ENCODE measurements at regions not wholly inside any gene's neighbourhood (a gene's known extent, or its start where the extent isn't known, plus 50 kb on each side); places are given as distances from the start of the nearest gene placed in this dataset.

- no peak for DNase-seq (ENCODE audit: low read depth)
Observed at GRCh38 chr14:98114122-98114895, 1157.7 kb downstream of the BCL11B start.

- DNase-seq (ENCODE audit: low read depth), result no peak
Observed at GRCh38 chr14:98114946-98115345, 1157.1 kb downstream of the BCL11B start.

GRCh38 chr14:98118749-98119148 is 1153.2 kb downstream of the BCL11B start:
- no peak for DNase-seq (ENCODE audit: low read depth)

GRCh38 chr14:98119739-98120138 is 1152.3 kb downstream of the BCL11B start:
- no peak for DNase-seq (ENCODE audit: low read depth)

- DNase-seq (ENCODE audit: low read depth), result no peak
Observed at GRCh38 chr14:98120831-98121464, 1151.0 kb downstream of the BCL11B start.

GRCh38 chr14:98122527-98122926 is 1149.5 kb downstream of the BCL11B start:
- no peak for DNase-seq (ENCODE audit: low read depth)

GRCh38 chr14:98130691-98131090 is 1141.3 kb downstream of the BCL11B start:
- no peak for DNase-seq (ENCODE audit: low read depth)

- DNase-seq (ENCODE audit: low read depth), result no peak
Observed at GRCh38 chr14:98131406-98131805, 1140.6 kb downstream of the BCL11B start.

- no peak for DNase-seq (ENCODE audit: low read depth)
Observed at GRCh38 chr14:98133806-98134205, 1138.2 kb downstream of the BCL11B start.

GRCh38 chr14:98136012-98136789 is 1135.8 kb downstream of the BCL11B start:
- DNase-seq (ENCODE audit: low read depth), result no peak

GRCh38 chr14:98137131-98138025 is 1134.6 kb downstream of the BCL11B start:
- no peak for DNase-seq (ENCODE audit: low read depth)

- no peak for DNase-seq (ENCODE audit: low read depth)
Observed at GRCh38 chr14:98138666-98139065, 1133.3 kb downstream of the BCL11B start.

- DNase-seq (ENCODE audit: low read depth), result no peak
Observed at GRCh38 chr14:98140862-98141530, 1131.0 kb downstream of the BCL11B start.

- DNase-seq (ENCODE audit: low read depth), result no peak
Observed at GRCh38 chr14:98143566-98143965, 1128.4 kb downstream of the BCL11B start.

GRCh38 chr14:98144964-98145363 is 1127.0 kb downstream of the BCL11B start:
- DNase-seq (ENCODE audit: low read depth), result no peak

- DNase-seq (ENCODE audit: low read depth), result no peak
Observed at GRCh38 chr14:98146416-98146815, 1125.6 kb downstream of the BCL11B start.

- DNase-seq (ENCODE audit: low read depth), result no peak
Observed at GRCh38 chr14:98154254-98154653, 1117.7 kb downstream of the BCL11B start.

GRCh38 chr14:98156411-98156810 is 1115.6 kb downstream of the BCL11B start:
- no peak for DNase-seq (ENCODE audit: low read depth)

- DNase-seq (ENCODE audit: low read depth), result no peak
Observed at GRCh38 chr14:98160901-98161300, 1111.1 kb downstream of the BCL11B start.

- DNase-seq (ENCODE audit: low read depth), result no peak
Observed at GRCh38 chr14:98161356-98161755, 1110.6 kb downstream of the BCL11B start.
